ENCODE measurements at regions not wholly inside any gene's neighbourhood (a gene's known extent, or its start where the extent isn't known, plus 50 kb on each side); places are given as distances from the start of the nearest gene placed in this dataset.

DNA sequence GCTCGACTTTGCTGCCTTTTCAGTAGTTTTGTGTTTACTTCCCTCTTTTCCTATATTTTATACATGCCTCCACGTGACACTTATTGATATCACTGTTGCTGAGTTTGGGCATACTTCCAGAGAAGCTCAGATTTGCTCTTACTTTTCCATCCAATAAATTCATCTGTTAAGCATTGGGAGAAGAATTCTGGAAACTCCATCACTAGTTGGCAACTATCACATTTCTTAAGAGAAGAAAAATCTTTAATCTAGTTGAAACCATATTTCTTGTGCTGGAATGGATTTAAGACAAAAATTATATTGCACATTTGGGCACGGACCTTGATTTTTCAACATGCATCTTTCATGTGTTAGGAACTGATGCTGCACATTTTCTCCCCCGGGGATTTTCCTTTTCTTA, 52.6 kb upstream of the CPO start:
- TF ChIP-seq EZH2 (IDR thresholded peaks at IDR 0.05; ENCODE audit: borderline replicate concordance, low read length) = no peak
- TF ChIP-seq CTCF (conservative IDR thresholded peaks at IDR 0.05 in 1 of 2, IDR thresholded peaks at IDR 0.05 in 1 of 2; ENCODE audit: extremely low read depth in 1 of 2, insufficient read depth in 1 of 2, low read depth in 1 of 2, low read length in 2 of 2) = no peak
